Liver (tissue), 2 donors: ENCODE measurements at regions not wholly inside any gene's neighbourhood (a gene's known extent, or its start where the extent isn't known, plus 50 kb on each side); places are given as distances from the start of the nearest gene placed in this dataset.
"Not testable (repeated sequence)": the region's sequence is repeated elsewhere in the genome, so short reads cannot be mapped to it uniquely, and the experiment has no call there.

Experiments used
- CTCF ChIP-seq: fragments of 150-350 bp; IDR thresholded peaks from 2 replicates; pipeline ENCODE4 v1.5.1; 2017; ENCODE audit warnings: improper control_type of control experiment, low read depth, low read length; ENCODE audit not compliant: missing input control
- YY1 ChIP-seq: IDR thresholded peaks from 2 replicates; pipeline ENCODE4 v1.6.1; 2016; ENCODE audit warnings: antibody characterized with exemption, mild to moderate bottlenecking
- donor health status: healthy.

DNA sequence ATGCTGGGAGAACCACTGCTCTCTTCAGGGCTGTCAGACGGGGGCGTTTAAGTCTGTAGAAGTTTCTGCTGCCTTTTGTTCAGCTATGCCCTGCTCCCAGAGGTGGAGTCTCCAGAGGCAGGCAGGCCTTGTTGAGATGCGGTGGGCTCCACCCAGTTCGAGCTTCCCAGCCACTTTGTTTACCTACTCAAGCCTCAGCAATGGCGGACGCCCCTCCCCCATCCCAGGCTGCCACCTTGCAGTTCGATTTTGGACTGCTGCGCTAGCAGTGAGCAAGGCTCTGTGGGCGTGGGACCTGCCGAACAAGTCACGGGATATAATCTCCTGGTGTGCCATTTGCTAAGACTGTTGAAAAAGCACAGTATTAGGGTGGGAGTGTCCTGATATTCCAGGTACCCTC lies 1057.9 kb upstream of the LRRTM1 start:
- TF ChIP-seq CTCF, YY1: not testable (repeated sequence)
